Fibroblast of lung (primary cell): ENCODE measurements at regions not wholly inside any gene's neighbourhood (a gene's known extent, or its start where the extent isn't known, plus 50 kb on each side); places are given as distances from the start of the nearest gene placed in this dataset.

ENCODE experiments used
- CTCF ChIP-seq, 2 donors: IDR thresholded peaks in 1 of 2; conservative IDR thresholded peaks in 1 of 2; 1 replicate in 1 of 2; 2 replicates in 1 of 2; pipeline ENCODE4 v1.5.1; 2011 to 2012; ENCODE audit warnings: low read length in 2 of 2, control low read depth in 1 of 2, inconsistent platforms in 1 of 2, low read depth in 1 of 2, mild to moderate bottlenecking in 1 of 2
- EZH2 ChIP-seq: IDR thresholded peaks from 2 replicates; pipeline ENCODE4 v1.5.1; 2012; ENCODE audit warnings: low read length, control low read depth, mild to moderate bottlenecking; ENCODE audit errors: missing control alignments

DNA sequence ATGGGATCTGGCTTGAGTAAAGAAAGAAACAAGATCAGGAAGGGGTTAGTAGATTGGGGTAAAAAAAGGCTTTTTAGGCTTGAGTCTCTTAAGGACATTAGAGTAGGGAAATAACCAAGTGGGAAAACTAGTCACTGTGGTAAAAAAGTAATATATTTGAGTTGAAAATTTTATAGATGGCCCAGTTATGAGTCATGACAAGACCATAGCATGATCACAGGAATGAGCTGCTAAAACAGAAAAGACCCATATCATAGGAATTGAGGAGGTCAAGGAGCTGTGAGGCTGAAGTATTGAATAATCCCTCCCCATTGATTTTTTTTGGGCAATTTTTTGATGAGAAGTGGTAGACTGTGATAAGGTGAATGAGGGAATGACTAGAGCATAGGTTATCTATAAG is 69.2 kb upstream of the TBC1D5 start:
- TF ChIP-seq CTCF (conservative IDR thresholded peaks at IDR 0.05 in 1 of 2, IDR thresholded peaks at IDR 0.05 in 1 of 2; ENCODE audit: low read depth in 1 of 2, low read length in 2 of 2) (no peak), EZH2 (no peak)
